ENCODE measurements at regions not wholly inside any gene's neighbourhood (a gene's known extent, or its start where the extent isn't known, plus 50 kb on each side); places are given as distances from the start of the nearest gene placed in this dataset.

GRCh38 chr12:126147321-126147720 lies 1082.1 kb downstream of the AACS start:
- no peak for TF ChIP-seq CTCF (IDR thresholded peaks at IDR 0.05 in 4 of 5, conservative IDR thresholded peaks at IDR 0.05 in 1 of 5)
- no peak for TF ChIP-seq POLR2A (IDR thresholded peaks at IDR 0.05)

Data from gastrocnemius medialis (tissue), 4 donors.